T-cell (primary cell): ENCODE measurements at regions not wholly inside any gene's neighbourhood (a gene's known extent, or its start where the extent isn't known, plus 50 kb on each side); places are given as distances from the start of the nearest gene placed in this dataset.
A peak's percentile ranks its signal among the peaks of the same experiment; 100 is the strongest.

Experiments
- ATAC-seq, 4 experiments: fragments of 200-7000 bp in 3 of 4; fragments of 150-1000 bp in 1 of 4; cut with Tn5 transposase; replicated peaks in 1 of 4; 1 replicate in 3 of 4; 2 replicates in 1 of 4; pipeline ENCODE4 v1.10.0; 2021; ENCODE audit warnings: moderate library complexity in 3 of 4, mild to moderate bottlenecking in 2 of 4, moderate number of reproducible peaks in 1 of 4
- CTCF ChIA-PET, 2 donors: fragments of 300-600 bp; sonication (Branson Sonifier 250); formaldehyde crosslinking; loops; one replicate each; lab custom pipeline; 2022; ENCODE audit warnings: antibody characterized with exemption in 2 of 2; lab: Charles Lee
- POLR2A ChIA-PET, 2 donors: fragments of 300-600 bp; sonication (Branson Sonifier 250); formaldehyde crosslinking; loops; one replicate each; lab custom pipeline; 2022; ENCODE audit warnings: antibody characterized with exemption in 2 of 2; lab: Charles Lee
- DNase-seq, 35 experiments: peaks; one replicate each; pipeline versions ENCODE4 v3.0.0 to v3.0.0-alpha.2; 2013 to 2023
- H3K27ac ChIP-seq: one replicate; pipeline ENCODE4 v1.5.1; 2013; ENCODE audit warnings: low read length
- H3K27me3 ChIP-seq, 2 experiments: replicated peaks in 1 of 2; 1 replicate in 1 of 2; 2 replicates in 1 of 2; pipeline versions ENCODE4 v1.6.1 to v1.7.0; 2013; ENCODE audit warnings: low read length in 1 of 2, mixed read lengths in 1 of 2; ENCODE audit not compliant: control insufficient read depth in 2 of 2, insufficient read depth in 2 of 2; ENCODE audit errors: extremely low read depth in 1 of 2
- H3K36me3 ChIP-seq, 2 donors: 1 replicate in 1 of 2; 2 replicates in 1 of 2; pipeline versions ENCODE4 v1.6.1 to v1.7.0; 2013; ENCODE audit warnings: low read length in 1 of 2; ENCODE audit not compliant: control insufficient read depth in 2 of 2, insufficient read depth in 1 of 2; ENCODE audit errors: extremely low read depth in 1 of 2
- H3K4me1 ChIP-seq, 2 experiments: 1 replicate in 1 of 2; 2 replicates in 1 of 2; pipeline versions ENCODE4 v1.6.1 to v1.7.0; 2013; ENCODE audit warnings: low read length in 2 of 2, mixed read lengths in 1 of 2; ENCODE audit not compliant: insufficient read depth in 2 of 2, control insufficient read depth in 1 of 2; ENCODE audit errors: extremely low read depth in 1 of 2
- H3K4me3 ChIP-seq, 2 donors: 1 replicate in 1 of 2; 2 replicates in 1 of 2; pipeline versions ENCODE4 v1.5.1 to v1.7.0; 2013; ENCODE audit warnings: mild to moderate bottlenecking in 2 of 2, low read length in 1 of 2, moderate library complexity in 1 of 2; ENCODE audit not compliant: control insufficient read depth in 1 of 2; ENCODE audit errors: extremely low read depth in 1 of 2
- H3K9me3 ChIP-seq: 2 replicates; pipeline ENCODE4 v1.7.0; 2013
- H3K27ac Mint-ChIP-seq, 2 donors: one replicate each; pipeline ENCODE4 v1.8.0; 2020 to 2021; ENCODE audit warnings: mild to moderate bottlenecking in 2 of 2, mixed read lengths in 2 of 2
- H3K27me3 Mint-ChIP-seq, 2 donors: one replicate each; pipeline ENCODE4 v1.8.0; 2021 to 2022; ENCODE audit warnings: mixed read lengths in 2 of 2
- H3K36me3 Mint-ChIP-seq: one replicate; pipeline ENCODE4 v1.8.0; 2021; ENCODE audit warnings: mixed read lengths
- H3K4me1 Mint-ChIP-seq, 3 donors: one replicate each; pipeline ENCODE4 v1.8.0; 2020 to 2022; ENCODE audit warnings: mixed read lengths in 3 of 3, mild to moderate bottlenecking in 1 of 3
- H3K4me3 Mint-ChIP-seq, 3 donors: one replicate each; pipeline ENCODE4 v1.8.0; 2020 to 2022; ENCODE audit warnings: mild to moderate bottlenecking in 3 of 3, mixed read lengths in 3 of 3, moderate library complexity in 3 of 3
- H3K9me3 Mint-ChIP-seq, 3 donors: one replicate each; pipeline ENCODE4 v1.8.0; 2020 to 2022; ENCODE audit warnings: mixed read lengths in 3 of 3
- WGBS: methylation state at CpG from one replicate; pipeline ENCODE4 v1.1.5; 2013; ENCODE audit warnings: missing lambda C conversion rate; ENCODE audit not compliant: insufficient coverage; 5-methylcytosine and 5-hydroxymethylcytosine counted together

- 94% methylated on average over 4 of the region's 4 CpGs for WGBS
- Mint-ChIP-seq H3K4me1 (peaks cover 17 to 28% (median 24%) of the 10 kb centered on the region in 3 donors), H3K27me3 (no peaks in the 10 kb centered on the region), H3K27ac (no peak overlapping the region), H3K4me3 (no peak overlapping the region), H3K36me3 (no peaks in the 10 kb centered on the region), H3K9me3 (no peaks in the 10 kb centered on the region)
- H3K4me1 ChIP-seq = peaks cover 6 to 10% of the 10 kb centered on the region in 2 experiments
- ATAC-seq (no peak), DNase-seq (no peak)
- POLR2A ChIA-PET = interaction anchor here in 1 of 2 donors (0.9 kb wide), 1 partner anchor 139 kb away, joined by 5 read pairs; no protein-coding TSS in a partner anchor
- no peaks in the 10 kb centered on the region for H3K27me3 ChIP-seq
- CTCF ChIA-PET = no interaction called here
- H3K36me3 ChIP-seq = no peaks in the 10 kb centered on the region
- no peak overlapping the region for H3K4me3 ChIP-seq
- H3K27ac ChIP-seq = no peak overlapping the region
- H3K9me3 ChIP-seq = no peaks in the 10 kb centered on the region
Observed at GRCh38 chr5:68403301-68403700, 187.7 kb downstream of the PIK3R1 start.

GRCh38 chr5:68404246-68404645 lies 188.7 kb downstream of the PIK3R1 start:
- Mint-ChIP-seq H3K4me3 (no peak overlapping the region), H3K9me3 (no peaks in the 10 kb centered on the region), H3K27ac (no peak overlapping the region), H3K4me1 (peaks cover 17 to 34% (median 30%) of the 10 kb centered on the region in 3 donors), H3K27me3 (no peaks in the 10 kb centered on the region), H3K36me3 (no peaks in the 10 kb centered on the region)
- Histone ChIP-seq H3K27ac (no peak overlapping the region), H3K9me3 (no peaks in the 10 kb centered on the region), H3K4me3 (no peak overlapping the region), H3K27me3 (no peaks in the 10 kb centered on the region), H3K4me1 (peaks cover 6 to 10% of the 10 kb centered on the region in 2 experiments), H3K36me3 (no peaks in the 10 kb centered on the region)
- ATAC-seq (no peak), DNase-seq (no peak)
- POLR2A ChIA-PET = interaction anchor here in 1 of 2 donors (0.5 to 0.6 kb wide), 2 partner anchors 106 to 501 kb away, joined by 3 to 8 read pairs; no protein-coding TSS in a partner anchor
- CTCF ChIA-PET = interaction anchor here (0.7 to 0.8 kb wide), 2 partner anchors 16 to 921 kb away, joined by 3 to 4 read pairs; no protein-coding TSS in a partner anchor

- WGBS = 100% methylated on average over 1 of the region's 1 CpG
- ChIA-PET POLR2A (interaction anchor here in 1 of 2 donors (0.7 kb wide), 1 partner anchor 37 kb away, joined by 5 read pairs; no protein-coding TSS in a partner anchor), CTCF (no interaction called here)
- Histone ChIP-seq H3K9me3 (no peaks in the 10 kb centered on the region), H3K4me1 (peaks cover 6 to 10% of the 10 kb centered on the region in 2 experiments), H3K36me3 (no peaks in the 10 kb centered on the region), H3K27me3 (no peaks in the 10 kb centered on the region), H3K27ac (no peak overlapping the region), H3K4me3 (no peak overlapping the region)
- Mint-ChIP-seq H3K36me3 (no peaks in the 10 kb centered on the region), H3K27me3 (no peaks in the 10 kb centered on the region), H3K27ac (peak overlapping the region in 1 of 2 donors; percentile 61), H3K4me3 (no peak overlapping the region), H3K4me1 (peaks cover 17 to 34% (median 30%) of the 10 kb centered on the region in 3 donors), H3K9me3 (no peaks in the 10 kb centered on the region)
- no peak for ATAC-seq
- no peak for DNase-seq
Observed at GRCh38 chr5:68405026-68405684, 189.6 kb downstream of the PIK3R1 start.

GRCh38 chr5:68405784-68406743 lies 190.5 kb downstream of the PIK3R1 start:
- no peak overlapping the region for H3K4me3 ChIP-seq
- H3K4me3 Mint-ChIP-seq = peak overlapping the region in 1 of 3 donors; percentile 52
- H3K27ac ChIP-seq = no peak overlapping the region
- H3K9me3 Mint-ChIP-seq = no peaks in the 10 kb centered on the region
- POLR2A ChIA-PET = interaction anchor here (0.5 to 0.7 kb wide), 2 partner anchors 38 to 687 kb away, joined by 5 read pairs; no protein-coding TSS in a partner anchor
- H3K27me3 ChIP-seq = no peaks in the 10 kb centered on the region
- no peaks in the 10 kb centered on the region for H3K36me3 ChIP-seq
- peak overlapping the region; percentile 81 to 89 for H3K27ac Mint-ChIP-seq
- WGBS = 58% methylated on average over 3 of the region's 4 CpGs
- H3K9me3 ChIP-seq = no peaks in the 10 kb centered on the region
- CTCF ChIA-PET = no interaction called here
- H3K4me1 Mint-ChIP-seq = peaks cover 17 to 34% (median 30%) of the 10 kb centered on the region in 3 donors
- H3K36me3 Mint-ChIP-seq = no peaks in the 10 kb centered on the region
- ATAC-seq (peak in 1 of 4 experiments; percentile 23), DNase-seq (no peak)
- no peaks in the 10 kb centered on the region for H3K27me3 Mint-ChIP-seq
- H3K4me1 ChIP-seq = peaks cover 6 to 10% of the 10 kb centered on the region in 2 experiments

GRCh38 chr5:68406767-68407241 lies 191.2 kb downstream of the PIK3R1 start:
- ATAC-seq = peak in 3 of 4 experiments; percentile 17 to 48 (median 42)
- H3K27ac ChIP-seq = no peak overlapping the region
- no peaks in the 10 kb centered on the region for H3K36me3 ChIP-seq
- Mint-ChIP-seq H3K27me3 (no peaks in the 10 kb centered on the region), H3K9me3 (no peaks in the 10 kb centered on the region), H3K4me3 (peak overlapping the region in 2 of 3 donors; percentile 39 to 52), H3K27ac (peak overlapping the region; percentile 81 to 89), H3K4me1 (peaks cover 17 to 34% (median 30%) of the 10 kb centered on the region in 3 donors), H3K36me3 (no peaks in the 10 kb centered on the region)
- H3K27me3 ChIP-seq = no peaks in the 10 kb centered on the region
- ChIA-PET POLR2A (no interaction called here), CTCF (no interaction called here)
- DNase-seq = peak in 1 of 35 experiments; percentile 15
- H3K4me1 ChIP-seq = peaks cover 6 to 10% of the 10 kb centered on the region in 2 experiments
- H3K4me3 ChIP-seq = no peak overlapping the region
- no peaks in the 10 kb centered on the region for H3K9me3 ChIP-seq
- whole genome bisulfite sequencing = 52% methylated on average over 4 of the region's 8 CpGs
